CD4-positive, CD25-positive, alpha-beta regulatory T cell (primary cell): ENCODE measurements at regions not wholly inside any gene's neighbourhood (a gene's known extent, or its start where the extent isn't known, plus 50 kb on each side); places are given as distances from the start of the nearest gene placed in this dataset.

Experiments
- ATAC-seq, 2 donors: fragments of 150-1000 bp; cut with Tn5 transposase; one replicate each; pipeline ENCODE4 v1.10.0; 2021; ENCODE audit warnings: low read depth in 2 of 2, moderate number of reproducible peaks in 2 of 2, moderate library complexity in 1 of 2
- DNase-seq, 3 donors: peaks; one replicate each; pipeline versions ENCODE4 v3.0.0 to v3.0.0-alpha.2; 2012 to 2022; ENCODE audit warnings: mixed read lengths in 1 of 3
- H3K27ac ChIP-seq: one replicate; pipeline ENCODE4 v1.7.0; 2013; ENCODE audit warnings: mild to moderate bottlenecking, low read length; ENCODE audit not compliant: insufficient read depth, poor library complexity, severe bottlenecking
- H3K27me3 ChIP-seq: one replicate; pipeline ENCODE4 v1.7.0; 2013; ENCODE audit warnings: low read length; ENCODE audit not compliant: control insufficient read depth, insufficient read depth
- H3K36me3 ChIP-seq: one replicate; pipeline ENCODE4 v1.7.0; 2013; ENCODE audit warnings: mild to moderate bottlenecking, low read length, moderate library complexity; ENCODE audit not compliant: control insufficient read depth, insufficient read depth
- H3K4me1 ChIP-seq: 2 replicates; pipeline ENCODE4 v1.7.0; 2013; ENCODE audit warnings: mild to moderate bottlenecking, low read length; ENCODE audit not compliant: insufficient read depth, control insufficient read depth, poor library complexity, severe bottlenecking
- H3K4me3 ChIP-seq: one replicate; pipeline ENCODE4 v1.7.0; 2013; ENCODE audit warnings: low read depth, mild to moderate bottlenecking, low read length, moderate library complexity
- H3K9me3 ChIP-seq, 2 experiments: 1 replicate in 1 of 2; 2 replicates in 1 of 2; pipeline ENCODE4 v1.7.0; 2013; ENCODE audit warnings: low read length in 2 of 2, mild to moderate bottlenecking in 1 of 2, moderate library complexity in 1 of 2; ENCODE audit not compliant: control insufficient read depth in 2 of 2
- H3K27ac Mint-ChIP-seq, 3 donors: one replicate each; pipeline ENCODE4 v1.8.0; 2020 to 2022; ENCODE audit warnings: mild to moderate bottlenecking in 3 of 3, mixed read lengths in 3 of 3, moderate library complexity in 2 of 3
- H3K27me3 Mint-ChIP-seq: one replicate; pipeline ENCODE4 v1.8.0; 2022; ENCODE audit warnings: mild to moderate bottlenecking, mixed read lengths
- H3K36me3 Mint-ChIP-seq: one replicate; pipeline ENCODE4 v1.8.0; 2020; ENCODE audit warnings: mixed read lengths
- H3K4me1 Mint-ChIP-seq, 4 donors: one replicate each; pipeline ENCODE4 v1.8.0; 2020 to 2022; ENCODE audit warnings: mixed read lengths in 4 of 4, mild to moderate bottlenecking in 1 of 4
- H3K4me3 Mint-ChIP-seq, 4 donors: one replicate each; pipeline ENCODE4 v1.8.0; 2020 to 2022; ENCODE audit warnings: mild to moderate bottlenecking in 4 of 4, mixed read lengths in 4 of 4, moderate library complexity in 3 of 4
- H3K9me3 Mint-ChIP-seq, 7 donors: one replicate each; pipeline ENCODE4 v1.8.0; 2020 to 2022; ENCODE audit warnings: mixed read lengths in 7 of 7, mild to moderate bottlenecking in 3 of 7, moderate library complexity in 2 of 7

GRCh38 chr15:69757186-69757585 lies 304.6 kb downstream of the RPLP1 start:
- Mint-ChIP-seq H3K4me3 (peak overlapping the region; percentile 35 to 76 (median 52)), H3K36me3 (peaks cover 3% of the 10 kb centered on the region), H3K27ac (peak overlapping the region in 1 of 3 donors; percentile 9), H3K4me1 (peaks cover 40 to 81% (median 74%) of the 10 kb centered on the region in 4 donors), H3K9me3 (peaks cover 0 to 10% (median 5%) of the 10 kb centered on the region in 7 donors), H3K27me3 (peaks cover 18% of the 10 kb centered on the region)
- Histone ChIP-seq H3K27ac (no peak overlapping the region), H3K4me3 (peak overlapping the region; percentile 63), H3K36me3 (no peaks in the 10 kb centered on the region), H3K4me1 (peaks cover 74% of the 10 kb centered on the region), H3K9me3 (peaks cover 18 to 21% of the 10 kb centered on the region in 2 experiments), H3K27me3 (peaks cover 4% of the 10 kb centered on the region)
- no peak for DNase-seq
- ATAC-seq = peak in 1 of 2 donors; percentile 8

GRCh38 chr15:69758291-69758771 lies 305.7 kb downstream of the RPLP1 start:
- Histone ChIP-seq H3K4me3 (peak overlapping the region; percentile 56), H3K27ac (no peak overlapping the region), H3K27me3 (peaks cover 7% of the 10 kb centered on the region), H3K36me3 (no peaks in the 10 kb centered on the region), H3K4me1 (peaks cover 74% of the 10 kb centered on the region), H3K9me3 (peaks cover 14 to 15% of the 10 kb centered on the region in 2 experiments)
- Mint-ChIP-seq H3K9me3 (peaks cover 0 to 5% (median 4%) of the 10 kb centered on the region in 7 donors), H3K36me3 (no peaks in the 10 kb centered on the region), H3K4me3 (peak overlapping the region; percentile 28 to 77 (median 74)), H3K4me1 (peaks cover 40 to 88% (median 76%) of the 10 kb centered on the region in 4 donors), H3K27ac (peak overlapping the region in 2 of 3 donors; percentile 57 to 76), H3K27me3 (peaks cover 27% of the 10 kb centered on the region)
- DNase-seq (no peak), ATAC-seq (no peak)

GRCh38 chr15:69758810-69759790 lies 306.5 kb downstream of the RPLP1 start:
- Mint-ChIP-seq H3K4me1 (peaks cover 40 to 85% (median 75%) of the 10 kb centered on the region in 4 donors), H3K27me3 (peaks cover 34% of the 10 kb centered on the region), H3K9me3 (peaks cover 0 to 5% (median 3%) of the 10 kb centered on the region in 7 donors), H3K36me3 (no peaks in the 10 kb centered on the region), H3K27ac (peak overlapping the region; percentile 57 to 76 (median 65)), H3K4me3 (peak overlapping the region; percentile 28 to 77 (median 74))
- Histone ChIP-seq H3K4me3 (peak overlapping the region; percentile 56), H3K27ac (peak overlapping the region; percentile 6), H3K36me3 (no peaks in the 10 kb centered on the region), H3K9me3 (peaks cover 8 to 12% of the 10 kb centered on the region in 2 experiments), H3K4me1 (peaks cover 73% of the 10 kb centered on the region), H3K27me3 (peaks cover 9% of the 10 kb centered on the region)
- peak; percentile 74 to 75 for ATAC-seq
- DNase-seq = peak; percentile 70 to 96 (median 91)

- peak overlapping the region; percentile 55 for H3K4me3 ChIP-seq
Observed at GRCh38 chr15:69760258-69760845, 307.7 kb downstream of the RPLP1 start.

GRCh38 chr15:69760890-69761568 lies 308.4 kb downstream of the RPLP1 start:
- no peak overlapping the region for H3K27ac ChIP-seq
- DNase-seq (peak; percentile 50 to 90 (median 75)), ATAC-seq (peak; percentile 77 to 82)

More at GRCh38 chr15:69760258-69760845, 307.7 kb downstream of the RPLP1 start:
- ATAC-seq (no peak), DNase-seq (no peak)
- peaks cover 0 to 5% (median 3%) of the 10 kb centered on the region in 7 donors for H3K9me3 Mint-ChIP-seq
- peak overlapping the region in 2 of 3 donors; percentile 47 to 66 for H3K27ac Mint-ChIP-seq
- Histone ChIP-seq H3K4me1 (peaks cover 61% of the 10 kb centered on the region), H3K27ac (no peak overlapping the region), H3K36me3 (no peaks in the 10 kb centered on the region), H3K27me3 (peaks cover 12% of the 10 kb centered on the region), H3K9me3 (peaks cover 8 to 12% of the 10 kb centered on the region in 2 experiments)
- H3K27me3 Mint-ChIP-seq = peaks cover 43% of the 10 kb centered on the region
- H3K36me3 Mint-ChIP-seq = no peaks in the 10 kb centered on the region
- H3K4me1 Mint-ChIP-seq = peaks cover 31 to 72% (median 64%) of the 10 kb centered on the region in 4 donors
- H3K4me3 Mint-ChIP-seq = peak overlapping the region; percentile 58 to 76 (median 70)

GRCh38 chr15:69762373-69763148 lies 309.9 kb downstream of the RPLP1 start:
- Mint-ChIP-seq H3K36me3 (no peaks in the 10 kb centered on the region), H3K9me3 (peaks cover 0 to 8% (median 5%) of the 10 kb centered on the region in 7 donors), H3K27ac (peak overlapping the region in 1 of 3 donors; percentile 16), H3K4me3 (peak overlapping the region in 1 of 4 donors; percentile 56), H3K4me1 (peaks cover 13 to 50% (median 43%) of the 10 kb centered on the region in 4 donors), H3K27me3 (peaks cover 52% of the 10 kb centered on the region)
- H3K4me1 ChIP-seq = peaks cover 39% of the 10 kb centered on the region
- no peak overlapping the region for H3K4me3 ChIP-seq
- no peaks in the 10 kb centered on the region for H3K36me3 ChIP-seq
- no peak overlapping the region for H3K27ac ChIP-seq
- peaks cover 8 to 15% of the 10 kb centered on the region in 2 experiments for H3K9me3 ChIP-seq
- peaks cover 21% of the 10 kb centered on the region for H3K27me3 ChIP-seq
- DNase-seq (no peak), ATAC-seq (no peak)

More at GRCh38 chr15:69760890-69761568, 308.4 kb downstream of the RPLP1 start:
- Mint-ChIP-seq H3K27ac (peak overlapping the region; percentile 49 to 96 (median 66)), H3K36me3 (no peaks in the 10 kb centered on the region), H3K4me3 (peak overlapping the region; percentile 58 to 76 (median 70)), H3K9me3 (peaks cover 0 to 5% (median 4%) of the 10 kb centered on the region in 7 donors), H3K4me1 (peaks cover 24 to 65% (median 58%) of the 10 kb centered on the region in 4 donors), H3K27me3 (peaks cover 45% of the 10 kb centered on the region)
- H3K4me1 ChIP-seq = peaks cover 54% of the 10 kb centered on the region
- peaks cover 8 to 12% of the 10 kb centered on the region in 2 experiments for H3K9me3 ChIP-seq
- no peaks in the 10 kb centered on the region for H3K36me3 ChIP-seq
- peak overlapping the region; percentile 55 for H3K4me3 ChIP-seq
- H3K27me3 ChIP-seq = peaks cover 12% of the 10 kb centered on the region
